Glutamatergic neuron (in vitro differentiated cells): ENCODE measurements at regions not wholly inside any gene's neighbourhood (a gene's known extent, or its start where the extent isn't known, plus 50 kb on each side); places are given as distances from the start of the nearest gene placed in this dataset.

Experiments
- DNase-seq: peaks from one replicate; pipeline ENCODE4 v3.0.0; 2022
- H3K27ac Mint-ChIP-seq: one replicate; pipeline ENCODE4 v1.8.0; 2020; ENCODE audit warnings: mild to moderate bottlenecking, mixed read lengths, inconsistent platforms; ENCODE audit not compliant: unreplicated experiment
- H3K27me3 Mint-ChIP-seq: one replicate; pipeline ENCODE4 v1.8.0; 2020; ENCODE audit warnings: mild to moderate bottlenecking, moderate library complexity, mixed read lengths, inconsistent platforms; ENCODE audit not compliant: unreplicated experiment
- H3K36me3 Mint-ChIP-seq: one replicate; pipeline ENCODE4 v1.8.0; 2020; ENCODE audit warnings: mild to moderate bottlenecking, mixed read lengths, inconsistent platforms; ENCODE audit not compliant: unreplicated experiment
- H3K4me1 Mint-ChIP-seq: one replicate; pipeline ENCODE4 v1.8.0; 2020; ENCODE audit warnings: mild to moderate bottlenecking, low read depth, mixed read lengths, inconsistent platforms; ENCODE audit not compliant: unreplicated experiment
- H3K4me3 Mint-ChIP-seq: one replicate; pipeline ENCODE4 v1.8.0; 2020; ENCODE audit warnings: mild to moderate bottlenecking, mixed read lengths, inconsistent platforms; ENCODE audit not compliant: unreplicated experiment
- H3K9me3 Mint-ChIP-seq: one replicate; pipeline ENCODE4 v1.8.0; 2020; ENCODE audit warnings: mild to moderate bottlenecking, moderate library complexity, mixed read lengths, inconsistent platforms; ENCODE audit not compliant: unreplicated experiment
- CTCF ChIP-seq: fragments of 200-600 bp; sonication (generic); IDR thresholded peaks from one replicate; pipeline ENCODE4 v1.5.0; 2021; ENCODE audit not compliant: partially characterized antibody, unreplicated experiment

GRCh38 chr16:54696970-54697369 is 233.7 kb upstream of the IRX5 start:
- Mint-ChIP-seq H3K4me1 (no peaks in the 10 kb centered on the region), H3K27me3 (no peaks in the 10 kb centered on the region), H3K4me3 (no peak overlapping the region), H3K9me3 (peaks cover 2% of the 10 kb centered on the region), H3K27ac (no peak overlapping the region), H3K36me3 (no peaks in the 10 kb centered on the region)
- DNase-seq, result no peak
- no peak for TF ChIP-seq CTCF

- DNase-seq, result no peak
- no peak overlapping the region for H3K27ac Mint-ChIP-seq
- TF ChIP-seq CTCF, result no peak
- H3K36me3 Mint-ChIP-seq, result no peaks in the 10 kb centered on the region
- no peaks in the 10 kb centered on the region for H3K27me3 Mint-ChIP-seq
- peaks cover 2% of the 10 kb centered on the region for H3K9me3 Mint-ChIP-seq
- no peak overlapping the region for H3K4me3 Mint-ChIP-seq
- no peaks in the 10 kb centered on the region for H3K4me1 Mint-ChIP-seq
These were observed 234.1 kb upstream of the IRX5 start for GRCh38 chr16:54696522-54696921.

GRCh38 chr16:54694651-54695050 is 236.0 kb upstream of the IRX5 start:
- H3K36me3 Mint-ChIP-seq, result no peaks in the 10 kb centered on the region
- TF ChIP-seq CTCF, result no peak
- no peak overlapping the region for H3K4me3 Mint-ChIP-seq
- no peaks in the 10 kb centered on the region for H3K27me3 Mint-ChIP-seq
- H3K4me1 Mint-ChIP-seq, result peaks cover 6% of the 10 kb centered on the region
- DNase-seq, result no peak
- no peaks in the 10 kb centered on the region for H3K9me3 Mint-ChIP-seq
- H3K27ac Mint-ChIP-seq, result no peak overlapping the region

- H3K27me3 Mint-ChIP-seq, result no peaks in the 10 kb centered on the region
- H3K4me3 Mint-ChIP-seq, result no peak overlapping the region
- TF ChIP-seq CTCF, result no peak
- H3K9me3 Mint-ChIP-seq, result no peaks in the 10 kb centered on the region
- DNase-seq, result no peak
- H3K4me1 Mint-ChIP-seq, result peaks cover 6% of the 10 kb centered on the region
- no peaks in the 10 kb centered on the region for H3K36me3 Mint-ChIP-seq
- no peak overlapping the region for H3K27ac Mint-ChIP-seq
These were observed 236.8 kb upstream of the IRX5 start for GRCh38 chr16:54693864-54694263.

- Mint-ChIP-seq H3K9me3 (peaks cover 3% of the 10 kb centered on the region), H3K4me1 (peaks cover 8% of the 10 kb centered on the region), H3K27me3 (no peaks in the 10 kb centered on the region), H3K36me3 (no peaks in the 10 kb centered on the region), H3K27ac (no peak overlapping the region), H3K4me3 (no peak overlapping the region)
- DNase-seq, result no peak
- TF ChIP-seq CTCF, result no peak
These were observed 240.0 kb upstream of the IRX5 start for GRCh38 chr16:54690710-54691109.
